ENCODE measurements at regions not wholly inside any gene's neighbourhood (a gene's known extent, or its start where the extent isn't known, plus 50 kb on each side); places are given as distances from the start of the nearest gene placed in this dataset.

GRCh38 chr9:94199776-94200175 is 59.3 kb upstream of the ZNF169 start:
- DNase-seq, result no peak
- no peak for ATAC-seq
- no peaks in the 10 kb centered on the region for H3K4me1 Mint-ChIP-seq (ENCODE audit: low read depth)
- no peak overlapping the region for H3K27ac Mint-ChIP-seq
- H3K36me3 Mint-ChIP-seq (ENCODE audit: low read depth), result peaks cover 19% of the 10 kb centered on the region
- no peak overlapping the region for H3K4me3 Mint-ChIP-seq
- H3K27me3 Mint-ChIP-seq (ENCODE audit: low read depth), result no peaks in the 10 kb centered on the region
- ChIA-PET POLR2A (no interaction called here), CTCF (no interaction called here)
- peaks cover 11% of the 10 kb centered on the region for H3K9me3 Mint-ChIP-seq (ENCODE audit: insufficient read depth)

GRCh38 chr9:94204174-94204573 is 54.9 kb upstream of the ZNF169 start:
- ChIA-PET POLR2A (no interaction called here), CTCF (interaction anchor here (1.6 kb wide), 1 partner anchor 9 kb away, joined by 4 read pairs; no protein-coding TSS in a partner anchor)
- ATAC-seq, result no peak
- no peaks in the 10 kb centered on the region for H3K4me1 Mint-ChIP-seq (ENCODE audit: low read depth)
- H3K27me3 Mint-ChIP-seq (ENCODE audit: low read depth), result peaks cover 4% of the 10 kb centered on the region
- H3K9me3 Mint-ChIP-seq (ENCODE audit: insufficient read depth), result no peaks in the 10 kb centered on the region
- H3K27ac Mint-ChIP-seq, result no peak overlapping the region
- DNase-seq, result no peak
- H3K36me3 Mint-ChIP-seq (ENCODE audit: low read depth), result peaks cover 3% of the 10 kb centered on the region
- no peak overlapping the region for H3K4me3 Mint-ChIP-seq

- H3K4me3 Mint-ChIP-seq, result no peak overlapping the region
These were observed 51.3 kb upstream of the ZNF169 start for GRCh38 chr9:94207781-94208180.

More at GRCh38 chr9:94207781-94208180, 51.3 kb upstream of the ZNF169 start:
- H3K36me3 Mint-ChIP-seq (ENCODE audit: low read depth), result no peaks in the 10 kb centered on the region
- POLR2A ChIA-PET, result no interaction called here
- no peaks in the 10 kb centered on the region for H3K4me1 Mint-ChIP-seq (ENCODE audit: low read depth)
- no peak overlapping the region for H3K27ac Mint-ChIP-seq
- H3K27me3 Mint-ChIP-seq (ENCODE audit: low read depth), result peaks cover 6% of the 10 kb centered on the region
- DNase-seq (no peak), ATAC-seq (no peak)
- CTCF ChIA-PET, result no interaction called here
- H3K9me3 Mint-ChIP-seq (ENCODE audit: insufficient read depth), result no peaks in the 10 kb centered on the region

Small RNA genes lying in the stretch of these regions (microRNA-seq; reads per million reads assigned to microRNA genes)
- gene MIRLET7A1 (319 reads per million, percentile 72 among the genes with 10 or more reads in this experiment), gene MIRLET7D (4,313 reads per million, percentile 91 among the genes with 10 or more reads in this experiment), gene MIRLET7F1 (328 reads per million, percentile 72 among the genes with 10 or more reads in this experiment)

All from activated CD8-positive, alpha-beta T cell treated with anti-CD3 and anti-CD28 coated beads, Interleukin-2, amount 10 ng/mL, durations not matched to agents 7 days and 5 days (primary cell).